H1 (cell line): ENCODE measurements at regions not wholly inside any gene's neighbourhood (a gene's known extent, or its start where the extent isn't known, plus 50 kb on each side); places are given as distances from the start of the nearest gene placed in this dataset.

Experiments
- CTCF ChIA-PET: fragments of 300-600 bp; sonication (Branson Sonifier 250); formaldehyde crosslinking; loops from one replicate; lab custom pipeline; 2021; ENCODE audit not compliant: partially characterized antibody; lab: Charles Lee
- POLR2A ChIA-PET: fragments of 300-600 bp; sonication (Branson Sonifier 250); formaldehyde crosslinking; loops from one replicate; lab custom pipeline; 2021; ENCODE audit warnings: inconsistent platforms; ENCODE audit not compliant: partially characterized antibody; lab: Charles Lee
- DNase-seq, 2 experiments: peaks; one replicate each; pipeline versions ENCODE4 v3.0.0 to v3.0.0-alpha.2; 2010 to 2022; ENCODE audit warnings: low spot score in 2 of 2, low read depth in 1 of 2, mixed read lengths in 1 of 2
- FAIRE-seq: peaks from 2 replicates; lab custom pipeline; 2011; peaks lifted over from hg19 to GRCh38; lab: Jason Lieb, UNC
- H2AFZ ChIP-seq: 2 replicates; pipeline ENCODE4 v1.8.1; 2012; ENCODE audit warnings: low read length, inconsistent platforms
- H2AK5ac ChIP-seq: 2 replicates; pipeline ENCODE4 v1.6.1; 2013; ENCODE audit warnings: low read depth, low read length
- H2BK120ac ChIP-seq: replicated peaks from 2 replicates; pipeline ENCODE3; 2013; ENCODE audit warnings: low read depth, low read length, inconsistent platforms
- H2BK12ac ChIP-seq: 2 replicates; pipeline ENCODE4 v1.6.1; 2013; ENCODE audit warnings: low read depth, low read length
- H2BK15ac ChIP-seq: 2 replicates; pipeline ENCODE4 v1.6.1; 2013; ENCODE audit warnings: low read length
- H2BK20ac ChIP-seq: 2 replicates; pipeline ENCODE4 v1.6.1; 2013; ENCODE audit warnings: low read length
- H2BK5ac ChIP-seq: 2 replicates; pipeline ENCODE4 v1.6.1; 2013; ENCODE audit warnings: low read depth, low read length
- H3K14ac ChIP-seq: 2 replicates; pipeline ENCODE4 v1.6.1; 2013; ENCODE audit warnings: inconsistent platforms; ENCODE audit not compliant: insufficient read length
- H3K18ac ChIP-seq: 2 replicates; pipeline ENCODE4 v1.6.1; 2013; ENCODE audit warnings: low read length; ENCODE audit errors: extremely low read depth
- H3K23ac ChIP-seq: 2 replicates; pipeline ENCODE4 v1.6.1; 2013; ENCODE audit warnings: inconsistent platforms; ENCODE audit not compliant: insufficient read length
- H3K23me2 ChIP-seq: 2 replicates; pipeline ENCODE4 v1.6.1; 2013; ENCODE audit warnings: low read depth, low read length
- H3K27ac ChIP-seq: 2 replicates; pipeline ENCODE4 v1.6.1; 2011; ENCODE audit warnings: low read depth, low read length, inconsistent platforms
- H3K27me3 ChIP-seq, 4 experiments: replicated peaks in 1 of 4; 1 replicate in 1 of 4; 2 replicates in 3 of 4; pipeline versions ENCODE4 v1.6.1 to v1.8.1; 2011 to 2013; ENCODE audit warnings: low read length in 3 of 4, mild to moderate bottlenecking in 3 of 4, inconsistent platforms in 2 of 4, mixed read lengths in 2 of 4, moderate library complexity in 1 of 4; ENCODE audit not compliant: control insufficient read depth in 3 of 4, insufficient read depth in 3 of 4; ENCODE audit errors: extremely low read depth in 1 of 4
- H3K36me3 ChIP-seq, 4 experiments: 2 replicates each; pipeline versions ENCODE4 v1.6.1 to v1.8.1; 2011 to 2013; ENCODE audit warnings: mild to moderate bottlenecking in 4 of 4, low read length in 3 of 4, moderate library complexity in 2 of 4, control low read depth in 1 of 4, inconsistent platforms in 1 of 4; ENCODE audit not compliant: insufficient read depth in 4 of 4, control insufficient read depth in 2 of 4
- H3K4ac ChIP-seq: replicated peaks from 2 replicates; pipeline ENCODE3; 2013; ENCODE audit warnings: low read length, low read depth, mixed read lengths, inconsistent platforms; ENCODE audit not compliant: insufficient read length
- H3K4me1 ChIP-seq, 4 experiments: replicated peaks in 1 of 4; 1 replicate in 1 of 4; 2 replicates in 3 of 4; pipeline versions ENCODE4 v1.6.1 to v1.8.1; 2011 to 2013; ENCODE audit warnings: low read length in 3 of 4, inconsistent platforms in 2 of 4, mixed read lengths in 1 of 4; ENCODE audit not compliant: insufficient read depth in 4 of 4, control insufficient read depth in 3 of 4
- H3K4me2 ChIP-seq, 2 experiments: 2 replicates each; pipeline versions ENCODE4 v1.6.1 to v1.8.1; 2011 to 2013; ENCODE audit warnings: low read depth in 2 of 2, low read length in 2 of 2, control low read depth in 1 of 2, inconsistent platforms in 1 of 2, mild to moderate bottlenecking in 1 of 2; ENCODE audit not compliant: insufficient read depth in 1 of 2
- H3K4me3 ChIP-seq, 4 experiments: fragments of 200-600, 300-600 bp in 1 of 4; sonication (generic), shearing (Covaris generic), sonication (Bioruptor Twin) in 1 of 4; 2 replicates each; pipeline versions ENCODE4 v1.5.1 to v1.8.1; 2011 to 2016; ENCODE audit warnings: low read length in 4 of 4, low read depth in 3 of 4, control low read depth in 2 of 4, inconsistent platforms in 2 of 4, mild to moderate bottlenecking in 2 of 4, mixed read lengths in 1 of 4, moderate library complexity in 1 of 4; ENCODE audit not compliant: insufficient read depth in 2 of 4; ENCODE audit errors: extremely low read depth in 1 of 4
- H3K56ac ChIP-seq: replicated peaks from 2 replicates; pipeline ENCODE3; 2013; ENCODE audit warnings: low read depth, mild to moderate bottlenecking, mixed read lengths, low read length, inconsistent platforms; ENCODE audit not compliant: insufficient read length
- H3K79me1 ChIP-seq: 2 replicates; pipeline ENCODE4 v1.6.1; 2013; ENCODE audit warnings: low read depth, low read length, control low read depth
- H3K79me2 ChIP-seq, 2 experiments: 2 replicates each; pipeline versions ENCODE4 v1.6.1 to v1.8.1; 2012 to 2013; ENCODE audit warnings: low read length in 2 of 2, mild to moderate bottlenecking in 2 of 2, inconsistent platforms in 1 of 2; ENCODE audit not compliant: insufficient read depth in 2 of 2, control insufficient read depth in 1 of 2
- H3K9ac ChIP-seq, 4 experiments: replicated peaks in 1 of 4; 1 replicate in 1 of 4; 2 replicates in 3 of 4; pipeline versions ENCODE4 v1.6.1 to v1.8.1; 2011 to 2013; ENCODE audit warnings: low read depth in 3 of 4, low read length in 3 of 4, control low read depth in 2 of 4, mild to moderate bottlenecking in 2 of 4, moderate library complexity in 2 of 4, inconsistent platforms in 1 of 4; ENCODE audit errors: extremely low read depth in 1 of 4
- H3K9me3 ChIP-seq, 2 experiments: 2 replicates each; pipeline versions ENCODE4 v1.6.1 to v1.8.1; 2012 to 2013; ENCODE audit warnings: mild to moderate bottlenecking in 2 of 2, moderate library complexity in 2 of 2, control low read depth in 1 of 2, inconsistent platforms in 1 of 2, low read depth in 1 of 2, low read length in 1 of 2, mixed read lengths in 1 of 2; ENCODE audit not compliant: insufficient read depth in 2 of 2
- H4K20me1 ChIP-seq, 2 experiments: replicated peaks in 1 of 2; 2 replicates each; pipeline versions ENCODE3 to v1.8.1; 2011 to 2013; ENCODE audit warnings: inconsistent platforms in 2 of 2, low read length in 2 of 2, mild to moderate bottlenecking in 1 of 2; ENCODE audit not compliant: insufficient read depth in 2 of 2, control insufficient read depth in 1 of 2
- H4K5ac ChIP-seq: 2 replicates; pipeline ENCODE4 v1.6.1; 2013; ENCODE audit warnings: low read length, low read depth, mixed read lengths, inconsistent platforms; ENCODE audit not compliant: insufficient read length
- H4K8ac ChIP-seq: 2 replicates; pipeline ENCODE4 v1.8.0; 2013; ENCODE audit warnings: mild to moderate bottlenecking, moderate library complexity, low read length, inconsistent platforms; ENCODE audit not compliant: insufficient read depth; ENCODE audit errors: extremely low read depth
- H4K91ac ChIP-seq: replicated peaks from 2 replicates; pipeline ENCODE3; 2013; ENCODE audit warnings: low read length, mixed read lengths, inconsistent platforms; ENCODE audit not compliant: insufficient read length
- BACH1 ChIP-seq: IDR thresholded peaks from 2 replicates; pipeline ENCODE4 v1.6.1; 2012; ENCODE audit warnings: low read length, improper control_type of control experiment
- EP300 ChIP-seq, 2 experiments: IDR thresholded peaks; 1 replicate in 1 of 2; 2 replicates in 1 of 2; pipeline ENCODE4 v1.6.1; 2011 to 2012; ENCODE audit warnings: low read depth in 2 of 2, low read length in 2 of 2, mild to moderate bottlenecking in 2 of 2, borderline replicate concordance in 1 of 2, inconsistent platforms in 1 of 2, moderate library complexity in 1 of 2
- EZH2 ChIP-seq: fragments of 200-600 bp; sonication (generic); IDR thresholded peaks from 2 replicates; pipeline ENCODE4 v1.7.1; 2012; ENCODE audit warnings: low read depth, mild to moderate bottlenecking, moderate library complexity, low read length, inconsistent platforms; ENCODE audit not compliant: severe bottlenecking
- FOSL1 ChIP-seq: IDR thresholded peaks from 2 replicates; pipeline ENCODE4 v1.6.1; 2011; ENCODE audit warnings: mild to moderate bottlenecking, low read depth, low read length, moderate library complexity; ENCODE audit not compliant: insufficient read depth
- GTF2F1 ChIP-seq: IDR thresholded peaks from 2 replicates; pipeline ENCODE4 v1.6.1; 2012; ENCODE audit warnings: low read depth, low read length, improper control_type of control experiment, borderline replicate concordance
- MAFK ChIP-seq: IDR thresholded peaks from 2 replicates; pipeline ENCODE4 v1.6.1; 2012; ENCODE audit warnings: low read depth, mild to moderate bottlenecking, improper control_type of control experiment, low read length
- NANOG ChIP-seq: IDR thresholded peaks from 2 replicates; pipeline ENCODE4 v1.6.1; 2011; ENCODE audit warnings: low read length, low read depth, mild to moderate bottlenecking, inconsistent platforms; ENCODE audit not compliant: insufficient read depth, poor library complexity, severe bottlenecking
- PHF8 ChIP-seq: fragments of 200-600 bp; sonication (generic); conservative IDR thresholded peaks from 2 replicates; pipeline ENCODE4 v1.7.1; 2012; ENCODE audit warnings: low read depth, mild to moderate bottlenecking, inconsistent platforms, low read length, moderate library complexity
- RBBP5 ChIP-seq: IDR thresholded peaks from 2 replicates; pipeline ENCODE4 v1.7.1; 2012; ENCODE audit warnings: low read depth, mild to moderate bottlenecking, inconsistent platforms, low read length, moderate library complexity, borderline replicate concordance
- RXRA ChIP-seq: IDR thresholded peaks from 2 replicates; pipeline ENCODE4 v1.6.1; 2011; ENCODE audit warnings: low read depth, mild to moderate bottlenecking, low read length, moderate library complexity; ENCODE audit not compliant: insufficient read depth
- SUZ12 ChIP-seq: fragments of 200-600 bp; sonication (generic); IDR thresholded peaks from 2 replicates; pipeline ENCODE4 v1.6.1; 2012; ENCODE audit warnings: mild to moderate bottlenecking, inconsistent platforms, low read length, moderate library complexity, mixed read lengths
- TBP ChIP-seq: IDR thresholded peaks from 2 replicates; pipeline ENCODE4 v1.6.1; 2011; ENCODE audit warnings: low read depth, low read length, improper control_type of control experiment
- TCF12 ChIP-seq: IDR thresholded peaks from 2 replicates; pipeline ENCODE4 v1.6.1; 2011; ENCODE audit warnings: low read depth, mild to moderate bottlenecking, low read length
- WGBS, 2 experiments: shearing (Covaris generic) in 1 of 2; methylation state at CpG; one replicate each; pipeline versions ENCODE4 v1.1.6 to v1.1.7; 2013 to 2015; ENCODE audit warnings: low lambda C conversion rate in 2 of 2, mixed read lengths in 2 of 2, inconsistent platforms in 1 of 2, low coverage in 1 of 2, missing lambda C conversion rate in 1 of 2; ENCODE audit not compliant: insufficient replicate concordance in 2 of 2, insufficient coverage in 1 of 2, insufficient read length in 1 of 2; ENCODE audit errors: extremely low coverage in 1 of 2, missing lambda C conversion rate in 1 of 2; 5-methylcytosine and 5-hydroxymethylcytosine counted together

DNA sequence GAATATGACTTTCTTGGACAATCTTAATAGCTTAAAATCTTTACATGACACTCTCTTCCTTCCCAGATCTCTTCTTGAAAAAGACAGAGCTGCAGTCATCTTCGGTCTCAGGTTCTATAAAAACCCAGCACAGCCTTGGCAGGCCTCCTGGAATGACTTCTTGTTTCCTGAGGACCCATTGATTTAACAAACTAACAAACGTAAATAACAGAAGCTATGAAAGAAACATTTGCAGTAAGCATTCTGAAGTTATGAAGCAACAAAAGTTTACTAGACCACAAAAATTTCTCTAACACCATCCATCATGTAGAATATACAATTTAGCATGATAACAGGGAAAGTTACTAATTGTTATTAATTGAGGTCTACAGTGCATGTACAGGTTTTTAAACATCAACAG, 62.8 kb upstream of the STARD13 start:
- CTCF ChIA-PET, result interaction anchor here (0.6 to 0.9 kb wide), 3 partner anchors 41 to 279 kb away, joined by 3 read pairs; no protein-coding TSS in a partner anchor
- 84% methylated on average over 2 of the region's 2 CpGs; no CpG with 5 or more reads in 1 of the 2 experiments for WGBS, 2 experiments
- no peak overlapping the region for H3K4me3 ChIP-seq
- no peak overlapping the region for H2BK15ac ChIP-seq
- no peaks in the 10 kb centered on the region for H4K20me1 ChIP-seq
- H3K4ac ChIP-seq, result no peak overlapping the region
- H2AFZ ChIP-seq, result no peak overlapping the region
- peaks cover 3 to 21% (median 20%) of the 10 kb centered on the region in 4 experiments for H3K27me3 ChIP-seq
- H3K18ac ChIP-seq, result no peak overlapping the region
- no peak overlapping the region for H2BK12ac ChIP-seq
- H3K56ac ChIP-seq, result no peak overlapping the region
- H3K4me2 ChIP-seq, result no peak overlapping the region
- H2AK5ac ChIP-seq, result no peak overlapping the region
- H4K5ac ChIP-seq, result no peak overlapping the region
- no peak overlapping the region for H3K9ac ChIP-seq
- FAIRE-seq (no peak), DNase-seq (no peak)
- H3K14ac ChIP-seq, result no peak overlapping the region
- TF ChIP-seq NANOG, result no peak
- TF ChIP-seq SUZ12, result no peak
- TF ChIP-seq TCF12, result no peak
- TF ChIP-seq BACH1, result no peak
- no peak for TF ChIP-seq FOSL1
- no peak for TF ChIP-seq EP300 (IDR thresholded peaks at IDR 0.05; ENCODE audit: borderline replicate concordance in 1 of 2, low read depth in 2 of 2, low read length in 2 of 2)
- no peak for TF ChIP-seq RBBP5
- TF ChIP-seq TBP, result no peak
- TF ChIP-seq GTF2F1, result no peak
- TF ChIP-seq MAFK, result no peak
- TF ChIP-seq PHF8, result no peak
- no peak for TF ChIP-seq EZH2
- TF ChIP-seq RXRA, result no peak
- peaks cover 0 to 5% (median 3%) of the 10 kb centered on the region in 4 experiments; a peak in 2 of 7 replicates for H3K4me1 ChIP-seq
- peaks cover 4% of the 10 kb centered on the region; the same call in 1 of the 2 replicates for H3K23me2 ChIP-seq
- no peak overlapping the region for H3K27ac ChIP-seq
- H2BK5ac ChIP-seq, result no peak overlapping the region
- no peak overlapping the region for H3K23ac ChIP-seq
- H3K79me2 ChIP-seq, result no peaks in the 10 kb centered on the region
- POLR2A ChIA-PET, result no interaction called here
- no peak overlapping the region for H4K91ac ChIP-seq
- no peak overlapping the region for H2BK20ac ChIP-seq
- H4K8ac ChIP-seq, result no peak overlapping the region
- no peaks in the 10 kb centered on the region for H3K79me1 ChIP-seq
- no peaks in the 10 kb centered on the region for H3K9me3 ChIP-seq
- H3K36me3 ChIP-seq, result no peaks in the 10 kb centered on the region
- H2BK120ac ChIP-seq, result no peak overlapping the region
